Uterus (tissue), 3 donors: ENCODE measurements at regions not wholly inside any gene's neighbourhood (a gene's known extent, or its start where the extent isn't known, plus 50 kb on each side); places are given as distances from the start of the nearest gene placed in this dataset.

Experiments
- DNase-seq, 2 donors: peaks; one replicate each; pipeline ENCODE4 v3.0.0-alpha.2; 2019 to 2020
- H3K27ac ChIP-seq, 2 donors: fragments of 200-600 bp; sonication (generic); 1 replicate in 1 of 2; 2 replicates in 1 of 2; pipeline ENCODE4 v1.5.1; 2016 to 2018
- H3K27me3 ChIP-seq, 2 donors: fragments of 200-600 bp; sonication (generic); one replicate each; pipeline ENCODE4 v1.5.1; 2018 to 2019; ENCODE audit warnings: control low read depth in 1 of 2
- H3K36me3 ChIP-seq, 2 donors: fragments of 200-600 bp; sonication (generic); one replicate each; pipeline ENCODE4 v1.5.1; 2019; ENCODE audit warnings: control low read depth in 1 of 2
- H3K4me1 ChIP-seq, 2 donors: fragments of 200-600 bp; sonication (generic); one replicate each; pipeline ENCODE4 v1.5.1; 2018 to 2019; ENCODE audit warnings: control low read depth in 1 of 2
- H3K4me3 ChIP-seq, 2 donors: fragments of 200-600 bp; sonication (generic); 1 replicate in 1 of 2; 2 replicates in 1 of 2; pipeline ENCODE4 v1.5.1; 2018 to 2019; ENCODE audit warnings: mild to moderate bottlenecking in 1 of 2
- H3K9me3 ChIP-seq, 2 donors: fragments of 200-600 bp; sonication (generic); one replicate each; pipeline ENCODE4 v1.5.1; 2019; ENCODE audit warnings: control low read depth in 1 of 2
- CTCF ChIP-seq, 4 experiments: fragments of 200-600 bp in 2 of 4; fragments of 450-650 bp in 2 of 4; sonication (generic) in 2 of 4; IDR thresholded peaks; one replicate each; pipeline ENCODE4 v1.5.1; 2016 to 2019; ENCODE audit warnings: antibody characterized with exemption in 4 of 4, mild to moderate bottlenecking in 2 of 4, moderate library complexity in 1 of 4
- POLR2A ChIP-seq, 2 donors: fragments of 450-650 bp; IDR thresholded peaks; one replicate each; pipeline ENCODE4 v1.6.1; 2016; ENCODE audit warnings: antibody characterized with exemption in 2 of 2, mild to moderate bottlenecking in 1 of 2, moderate library complexity in 1 of 2
- intact Hi-C: fragments of 100-400 bp; cut with DNase I; formaldehyde crosslinking; loops from one replicate; pipeline ENCODE4 v1.15.1; 2023; ENCODE audit warnings: low total_unique reads
- donor health status: DM: yes; HTN: yes; CAD: no.

GRCh38 chr16:73288520-73288919 lies 240.6 kb upstream of the ZFHX3 start:
- Histone ChIP-seq H3K4me1 (no peaks in the 10 kb centered on the region), H3K9me3 (no peaks in the 10 kb centered on the region), H3K4me3 (no peak overlapping the region), H3K36me3 (no peaks in the 10 kb centered on the region), H3K27ac (no peak overlapping the region), H3K27me3 (no peaks in the 10 kb centered on the region)
- no peak for DNase-seq
- intact Hi-C loops = no loop called here
- TF ChIP-seq POLR2A (IDR thresholded peaks at IDR 0.05) = no peak
- TF ChIP-seq CTCF (IDR thresholded peaks at IDR 0.05) = no peak

GRCh38 chr16:73287859-73288405 lies 240.0 kb upstream of the ZFHX3 start:
- Histone ChIP-seq H3K4me3 (no peak overlapping the region), H3K27me3 (no peaks in the 10 kb centered on the region), H3K27ac (no peak overlapping the region), H3K4me1 (no peaks in the 10 kb centered on the region), H3K36me3 (no peaks in the 10 kb centered on the region), H3K9me3 (no peaks in the 10 kb centered on the region)
- DNase-seq = no peak
- intact Hi-C loops = no loop called here
- TF ChIP-seq CTCF (IDR thresholded peaks at IDR 0.05) (no peak), POLR2A (IDR thresholded peaks at IDR 0.05) (no peak)

GRCh38 chr16:73286346-73287267 lies 238.7 kb upstream of the ZFHX3 start:
- intact Hi-C loops = no loop called here
- DNase-seq = no peak
- Histone ChIP-seq H3K27ac (no peak overlapping the region), H3K4me3 (no peak overlapping the region), H3K27me3 (no peaks in the 10 kb centered on the region), H3K4me1 (no peaks in the 10 kb centered on the region), H3K9me3 (no peaks in the 10 kb centered on the region), H3K36me3 (no peaks in the 10 kb centered on the region)
- TF ChIP-seq CTCF (IDR thresholded peaks at IDR 0.05) = no peak
- TF ChIP-seq POLR2A (IDR thresholded peaks at IDR 0.05) = no peak

- Histone ChIP-seq H3K27ac (no peak overlapping the region), H3K36me3 (no peaks in the 10 kb centered on the region), H3K4me1 (no peaks in the 10 kb centered on the region), H3K9me3 (no peaks in the 10 kb centered on the region), H3K27me3 (no peaks in the 10 kb centered on the region), H3K4me3 (no peak overlapping the region)
- intact Hi-C loops = no loop called here
- no peak for DNase-seq
- TF ChIP-seq POLR2A (IDR thresholded peaks at IDR 0.05) = no peak
Observed at GRCh38 chr16:73285436-73286201, 237.7 kb upstream of the ZFHX3 start.

GRCh38 chr16:73280388-73280787 lies 232.5 kb upstream of the ZFHX3 start:
- DNase-seq = no peak
- Histone ChIP-seq H3K27me3 (no peaks in the 10 kb centered on the region), H3K9me3 (no peaks in the 10 kb centered on the region), H3K36me3 (no peaks in the 10 kb centered on the region), H3K4me1 (no peaks in the 10 kb centered on the region), H3K27ac (no peak overlapping the region), H3K4me3 (no peak overlapping the region)
- TF ChIP-seq CTCF (IDR thresholded peaks at IDR 0.05) = no peak
- no peak for TF ChIP-seq POLR2A (IDR thresholded peaks at IDR 0.05)
- intact Hi-C loops = no loop called here
